ENCODE measurements at regions not wholly inside any gene's neighbourhood (a gene's known extent, or its start where the extent isn't known, plus 50 kb on each side); places are given as distances from the start of the nearest gene placed in this dataset.

DNA sequence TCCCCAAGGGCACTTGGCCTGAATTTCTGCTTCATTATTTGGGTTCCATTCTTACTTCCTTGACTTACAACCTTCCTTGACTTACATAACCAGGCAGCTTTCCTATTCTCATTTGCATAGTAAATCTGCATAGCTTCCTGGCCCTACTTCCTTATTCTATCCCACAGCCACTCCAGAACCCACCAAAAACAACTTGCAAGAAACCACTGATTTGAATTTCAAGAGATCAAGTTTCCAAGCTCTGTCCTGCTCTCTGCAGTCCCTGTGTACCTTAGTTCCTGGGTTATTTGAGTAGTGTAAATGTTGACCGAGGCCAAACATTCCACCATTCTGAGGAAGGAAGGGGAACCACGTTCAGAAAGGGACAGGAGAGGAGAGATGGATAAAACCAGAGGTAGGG lies 603.3 kb downstream of the PTPRC start:
- TF ChIP-seq EZH2 (IDR thresholded peaks at IDR 0.05; ENCODE audit: insufficient read depth, low read length) = no peak
- TF ChIP-seq, protein P1, sequence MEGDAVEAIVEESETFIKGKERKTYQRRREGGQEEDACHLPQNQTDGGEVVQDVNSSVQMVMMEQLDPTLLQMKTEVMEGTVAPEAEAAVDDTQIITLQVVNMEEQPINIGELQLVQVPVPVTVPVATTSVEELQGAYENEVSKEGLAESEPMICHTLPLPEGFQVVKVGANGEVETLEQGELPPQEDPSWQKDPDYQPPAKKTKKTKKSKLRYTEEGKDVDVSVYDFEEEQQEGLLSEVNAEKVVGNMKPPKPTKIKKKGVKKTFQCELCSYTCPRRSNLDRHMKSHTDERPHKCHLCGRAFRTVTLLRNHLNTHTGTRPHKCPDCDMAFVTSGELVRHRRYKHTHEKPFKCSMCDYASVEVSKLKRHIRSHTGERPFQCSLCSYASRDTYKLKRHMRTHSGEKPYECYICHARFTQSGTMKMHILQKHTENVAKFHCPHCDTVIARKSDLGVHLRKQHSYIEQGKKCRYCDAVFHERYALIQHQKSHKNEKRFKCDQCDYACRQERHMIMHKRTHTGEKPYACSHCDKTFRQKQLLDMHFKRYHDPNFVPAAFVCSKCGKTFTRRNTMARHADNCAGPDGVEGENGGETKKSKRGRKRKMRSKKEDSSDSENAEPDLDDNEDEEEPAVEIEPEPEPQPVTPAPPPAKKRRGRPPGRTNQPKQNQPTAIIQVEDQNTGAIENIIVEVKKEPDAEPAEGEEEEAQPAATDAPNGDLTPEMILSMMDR (IDR thresholded peaks at IDR 0.05; ENCODE audit: insufficient read depth, low read depth, low read length) = no peak
- Histone ChIP-seq H4K20me1 (ENCODE audit: insufficient read depth, low read length) (no peaks in the 10 kb centered on the region), H3K4me3 (ENCODE audit: insufficient read depth, low read depth, low read length) (no peak overlapping the region), H2AFZ (ENCODE audit: low read depth, low read length) (no peak overlapping the region), H3K4me1 (ENCODE audit: insufficient read depth, low read length) (no peaks in the 10 kb centered on the region), H3K4me2 (ENCODE audit: low read length) (no peak overlapping the region), H3K27ac (ENCODE audit: low read depth, low read length) (no peak overlapping the region), H3K27me3 (ENCODE audit: insufficient read depth, low read length) (no peaks in the 10 kb centered on the region), H3K9me3 (ENCODE audit: insufficient read depth, low read depth, low read length) (no peaks in the 10 kb centered on the region), H3K79me2 (ENCODE audit: insufficient read depth, low read length) (no peaks in the 10 kb centered on the region), H3K36me3 (ENCODE audit: insufficient read depth, low read length) (no peaks in the 10 kb centered on the region), H3K9ac (ENCODE audit: low read length) (no peak overlapping the region)
- DNase-seq (ENCODE audit: low read depth) (no peak), FAIRE-seq (no peak)
- H3K27me3 Mint-ChIP-seq (ENCODE audit: low read depth, unreplicated experiment) = no peaks in the 10 kb centered on the region
- H3K4me1 Mint-ChIP-seq (ENCODE audit: low read depth, unreplicated experiment) = no peaks in the 10 kb centered on the region
- no peaks in the 10 kb centered on the region for H3K36me3 Mint-ChIP-seq (ENCODE audit: low read depth, unreplicated experiment)
- H3K9me3 Mint-ChIP-seq (ENCODE audit: unreplicated experiment) = no peaks in the 10 kb centered on the region
- H3K27ac Mint-ChIP-seq (ENCODE audit: unreplicated experiment) = no peak overlapping the region
- no peak overlapping the region for H3K4me3 Mint-ChIP-seq (ENCODE audit: unreplicated experiment)

GRCh38 chr1:199242601-199243000 lies 603.8 kb downstream of the PTPRC start:
- Mint-ChIP-seq H3K9me3 (ENCODE audit: unreplicated experiment) (no peaks in the 10 kb centered on the region), H3K4me3 (ENCODE audit: unreplicated experiment) (no peak overlapping the region), H3K27me3 (ENCODE audit: low read depth, unreplicated experiment) (no peaks in the 10 kb centered on the region), H3K36me3 (ENCODE audit: low read depth, unreplicated experiment) (no peaks in the 10 kb centered on the region), H3K4me1 (ENCODE audit: low read depth, unreplicated experiment) (no peaks in the 10 kb centered on the region), H3K27ac (ENCODE audit: unreplicated experiment) (no peak overlapping the region)
- no peak for DNase-seq (ENCODE audit: low read depth)
- FAIRE-seq = no peak
- no peaks in the 10 kb centered on the region for H3K27me3 ChIP-seq (ENCODE audit: insufficient read depth, low read length)
- H2AFZ ChIP-seq (ENCODE audit: low read depth, low read length) = no peak overlapping the region
- no peak overlapping the region for H3K4me2 ChIP-seq (ENCODE audit: low read length)
- H3K4me3 ChIP-seq (ENCODE audit: insufficient read depth, low read depth, low read length) = no peak overlapping the region
- H3K9ac ChIP-seq (ENCODE audit: low read length) = no peak overlapping the region
- no peaks in the 10 kb centered on the region for H3K4me1 ChIP-seq (ENCODE audit: insufficient read depth, low read length)
- no peaks in the 10 kb centered on the region for H3K9me3 ChIP-seq (ENCODE audit: insufficient read depth, low read depth, low read length)
- no peaks in the 10 kb centered on the region for H4K20me1 ChIP-seq (ENCODE audit: insufficient read depth, low read length)
- TF ChIP-seq, protein P1 (IDR thresholded peaks at IDR 0.05; ENCODE audit: insufficient read depth, low read depth, low read length) = no peak
- no peak for TF ChIP-seq EZH2 (IDR thresholded peaks at IDR 0.05; ENCODE audit: insufficient read depth, low read length)
- no peaks in the 10 kb centered on the region for H3K36me3 ChIP-seq (ENCODE audit: insufficient read depth, low read length)
- H3K79me2 ChIP-seq (ENCODE audit: insufficient read depth, low read length) = no peaks in the 10 kb centered on the region
- no peak overlapping the region for H3K27ac ChIP-seq (ENCODE audit: low read depth, low read length)

DNA sequence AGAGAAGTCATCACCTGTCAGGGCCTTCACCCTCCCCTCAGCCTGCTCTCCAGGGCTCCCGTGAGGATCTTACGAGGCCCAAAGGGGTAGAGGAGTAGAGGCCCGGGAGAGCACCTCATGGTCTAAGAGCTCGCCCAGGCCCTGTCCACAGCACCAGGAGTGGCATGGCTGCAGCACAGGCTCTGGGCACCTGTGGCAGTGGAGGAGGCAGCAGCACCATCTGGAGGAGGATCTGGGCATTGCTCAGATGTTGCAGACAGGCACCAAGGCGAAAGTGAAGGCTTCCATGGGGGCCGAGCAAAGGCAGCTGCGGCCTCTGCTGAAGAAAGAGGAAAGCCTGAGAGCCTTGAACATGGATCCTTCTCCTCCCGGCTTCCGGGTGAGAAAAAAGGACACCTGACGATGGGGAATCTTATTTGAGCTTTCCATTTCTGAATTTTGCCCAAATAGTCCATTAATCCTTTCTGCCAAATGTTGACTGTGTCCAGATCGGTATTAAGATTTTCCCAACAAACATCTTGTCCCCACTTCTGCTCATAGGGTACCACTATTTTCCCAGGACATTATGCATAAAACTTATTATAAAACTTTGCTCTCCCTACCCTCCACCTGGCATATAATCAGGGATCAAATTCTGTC lies 604.7 kb downstream of the PTPRC start:
- DNase-seq (ENCODE audit: low read depth) (no peak), FAIRE-seq (no peak)
- Mint-ChIP-seq H3K4me1 (ENCODE audit: low read depth, unreplicated experiment) (no peaks in the 10 kb centered on the region), H3K36me3 (ENCODE audit: low read depth, unreplicated experiment) (no peaks in the 10 kb centered on the region), H3K9me3 (ENCODE audit: unreplicated experiment) (no peaks in the 10 kb centered on the region), H3K27ac (ENCODE audit: unreplicated experiment) (no peak overlapping the region), H3K27me3 (ENCODE audit: low read depth, unreplicated experiment) (no peaks in the 10 kb centered on the region), H3K4me3 (ENCODE audit: unreplicated experiment) (no peak overlapping the region)
- H3K27me3 ChIP-seq (ENCODE audit: insufficient read depth, low read length) = no peaks in the 10 kb centered on the region
- H3K4me2 ChIP-seq (ENCODE audit: low read length) = no peak overlapping the region
- no peaks in the 10 kb centered on the region for H3K36me3 ChIP-seq (ENCODE audit: insufficient read depth, low read length)
- H3K27ac ChIP-seq (ENCODE audit: low read depth, low read length) = no peak overlapping the region
- no peak overlapping the region for H3K4me3 ChIP-seq (ENCODE audit: insufficient read depth, low read depth, low read length)
- H3K9me3 ChIP-seq (ENCODE audit: insufficient read depth, low read depth, low read length) = no peaks in the 10 kb centered on the region
- no peak overlapping the region for H3K9ac ChIP-seq (ENCODE audit: low read length)
- no peak overlapping the region for H2AFZ ChIP-seq (ENCODE audit: low read depth, low read length)
- no peaks in the 10 kb centered on the region for H3K4me1 ChIP-seq (ENCODE audit: insufficient read depth, low read length)
- no peaks in the 10 kb centered on the region for H3K79me2 ChIP-seq (ENCODE audit: insufficient read depth, low read length)
- TF ChIP-seq, protein P1 (IDR thresholded peaks at IDR 0.05; ENCODE audit: insufficient read depth, low read depth, low read length) = peak; percentile 33
- TF ChIP-seq EZH2 (IDR thresholded peaks at IDR 0.05; ENCODE audit: insufficient read depth, low read length) = no peak
- H4K20me1 ChIP-seq (ENCODE audit: insufficient read depth, low read length) = no peaks in the 10 kb centered on the region

All from astrocyte (in vitro differentiated cells and primary cell).